NCI-H146 treated with DMSO at 0.1 percent for 48 hours (cell line): ENCODE measurements at regions not wholly inside any gene's neighbourhood (a gene's known extent, or its start where the extent isn't known, plus 50 kb on each side); places are given as distances from the start of the nearest gene placed in this dataset.

Source experiments
- DNase-seq: peaks from one replicate; lab custom pipeline; 2025; ENCODE audit not compliant: unreplicated experiment; lab: John Stamatoyannopoulos, UW

DNA sequence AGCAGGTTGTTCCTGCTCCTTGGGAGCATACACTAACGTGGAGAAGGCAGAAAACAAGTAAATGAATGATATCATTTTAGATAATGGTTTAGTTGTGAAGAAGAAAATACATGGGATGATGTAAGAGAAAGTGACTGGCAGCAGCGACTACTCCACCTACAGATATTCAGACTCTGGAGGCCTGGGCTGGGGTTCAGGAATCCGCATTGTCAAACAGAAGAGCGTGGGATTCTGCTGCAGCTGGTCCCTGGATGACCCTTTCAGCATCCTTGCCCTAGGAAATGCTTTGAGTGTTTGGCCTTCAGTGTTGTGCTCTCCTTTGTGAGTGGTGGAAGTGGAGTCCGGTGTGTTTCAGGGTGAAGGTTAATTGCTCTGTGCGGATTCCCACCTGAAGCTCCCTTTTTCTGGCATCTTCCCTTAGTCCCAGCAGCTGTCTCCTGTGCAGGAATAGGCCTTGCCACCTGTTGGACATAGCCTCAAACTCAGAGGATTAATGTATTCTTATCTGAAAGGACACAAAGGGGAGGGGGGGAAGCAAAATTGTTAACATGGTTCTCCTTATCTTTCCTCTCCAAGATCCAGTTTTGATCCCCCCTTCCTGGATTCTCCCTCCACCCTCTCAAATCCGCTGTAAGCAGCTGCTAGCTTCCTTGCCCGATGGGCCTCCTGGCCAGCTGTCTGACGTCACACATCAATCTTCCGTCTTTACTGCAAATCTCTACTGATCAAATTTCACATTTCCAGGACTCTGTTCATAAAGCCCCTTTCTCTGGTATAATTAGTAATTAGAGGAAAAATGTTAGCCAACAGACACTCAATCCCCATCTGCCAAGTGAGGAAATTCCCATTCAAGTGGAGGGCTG is 68.3 kb upstream of the SPAG17 start:
- DNase-seq: peak; percentile 49

DNA sequence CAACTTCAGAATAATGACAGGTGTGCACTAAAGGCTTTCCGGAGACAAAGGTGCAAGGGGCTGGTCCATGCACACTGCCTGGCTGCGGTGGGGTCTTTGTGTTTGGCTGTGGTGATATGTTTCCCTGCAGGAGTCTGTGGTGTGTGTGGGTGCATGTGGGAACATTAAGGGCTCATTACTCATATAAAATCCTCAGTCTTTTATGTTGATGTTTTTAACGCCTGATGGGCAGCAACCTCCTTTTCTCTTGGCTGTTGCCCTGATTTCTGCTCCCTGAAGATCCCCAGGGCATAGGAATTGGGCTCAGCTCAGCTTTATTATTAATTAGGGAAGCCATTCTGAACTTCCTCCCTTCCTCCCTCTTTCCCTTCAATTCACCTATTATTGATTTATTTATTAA is 67.6 kb upstream of the SPAG17 start:
- no peak for DNase-seq

DNA sequence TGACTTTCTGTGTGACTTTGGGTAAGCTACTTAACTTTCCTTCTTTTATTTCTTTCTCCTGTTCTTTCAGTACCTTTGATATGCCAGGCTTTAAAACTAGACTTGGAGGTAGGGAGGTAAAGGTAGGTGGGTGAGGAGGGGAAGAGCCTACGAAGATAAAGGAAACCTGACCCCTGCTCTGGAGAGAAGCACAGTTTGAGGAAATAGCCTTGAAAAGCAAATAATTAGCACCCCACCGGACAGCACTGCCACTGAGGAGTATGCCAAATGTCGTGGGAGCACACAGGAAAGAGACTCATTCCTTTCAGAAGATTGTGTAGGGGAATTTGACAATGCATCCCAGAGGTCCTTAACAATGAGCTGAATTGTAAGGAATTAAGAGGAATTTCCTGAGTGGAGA is 65.2 kb upstream of the SPAG17 start:
- DNase-seq: no peak

DNA sequence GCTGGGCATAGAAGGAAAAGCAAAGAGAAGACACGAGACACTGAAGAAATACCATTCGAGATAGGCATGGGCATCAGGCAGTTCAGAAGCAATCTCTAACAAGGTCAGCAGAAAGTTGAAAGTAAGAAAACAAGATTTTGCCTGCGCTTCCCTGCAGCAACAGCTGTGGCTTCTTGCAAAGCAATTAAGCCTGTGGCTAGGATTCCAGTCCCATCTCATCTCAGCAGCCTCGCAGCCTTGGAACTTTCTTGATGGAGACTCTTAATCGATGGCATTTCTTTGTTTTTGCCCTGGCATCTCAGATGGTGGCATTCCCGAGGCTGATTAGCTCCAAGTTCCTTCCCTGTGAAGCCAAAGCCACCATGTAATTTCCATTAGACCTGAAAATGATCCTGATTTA is 64.6 kb upstream of the SPAG17 start:
- DNase-seq: no peak

DNA sequence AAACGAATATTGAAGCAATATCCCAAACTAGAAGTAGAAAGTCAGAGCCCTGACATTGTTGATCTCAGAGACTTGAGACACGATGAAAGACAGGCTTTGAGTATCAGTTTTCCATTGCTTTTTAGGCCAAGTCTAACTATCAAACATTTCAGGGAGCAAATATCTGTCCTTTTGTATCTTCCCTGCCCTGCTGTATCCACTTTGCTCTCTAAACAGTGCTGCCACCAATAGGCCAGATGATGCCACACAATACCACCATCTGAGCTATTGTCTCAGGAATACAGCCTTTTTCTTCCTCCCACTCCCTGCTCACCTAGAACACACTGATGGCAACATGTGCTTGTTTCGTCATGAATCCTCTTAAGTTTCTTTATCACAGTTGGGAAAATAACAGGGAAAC is 62.6 kb upstream of the SPAG17 start:
- DNase-seq: peak; percentile 73

DNA sequence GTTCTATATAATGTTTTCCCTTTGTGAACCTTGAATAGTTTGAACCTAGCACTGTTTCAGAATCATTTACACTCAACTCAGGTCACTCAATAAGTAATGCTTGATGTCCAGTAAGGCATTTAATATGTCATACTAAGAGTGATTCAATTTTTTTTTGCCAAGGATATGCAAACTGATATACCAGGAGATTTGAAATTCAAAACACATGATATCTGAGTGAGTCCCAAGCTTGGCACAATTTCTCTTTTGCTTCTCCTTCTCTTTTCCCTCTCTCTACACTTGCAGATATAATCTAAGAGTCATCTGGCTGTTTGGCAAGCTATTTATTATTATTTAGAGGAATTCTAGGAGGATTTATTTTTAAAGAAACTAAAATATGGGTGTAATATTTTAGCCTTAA is 61.6 kb upstream of the SPAG17 start:
- no peak for DNase-seq

DNA sequence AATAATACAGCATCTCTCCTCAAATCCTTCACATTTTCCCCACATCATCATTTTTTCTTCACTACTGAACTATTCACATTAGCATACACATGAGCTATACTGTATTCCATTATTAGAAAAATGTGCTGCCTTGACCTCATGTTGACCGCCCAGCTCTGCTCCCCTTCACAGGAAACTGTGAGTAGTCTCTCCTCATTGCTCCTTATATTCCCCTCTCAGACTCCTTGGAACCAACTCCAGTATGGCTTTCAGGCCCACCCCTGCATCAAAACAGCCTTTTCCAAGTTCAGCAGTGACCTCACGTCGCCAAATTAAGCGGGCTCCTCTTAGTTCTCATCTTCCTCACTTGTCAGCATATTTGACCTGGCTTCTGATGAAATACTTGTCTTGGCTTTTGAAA is 59.2 kb upstream of the SPAG17 start:
- DNase-seq: no peak

DNA sequence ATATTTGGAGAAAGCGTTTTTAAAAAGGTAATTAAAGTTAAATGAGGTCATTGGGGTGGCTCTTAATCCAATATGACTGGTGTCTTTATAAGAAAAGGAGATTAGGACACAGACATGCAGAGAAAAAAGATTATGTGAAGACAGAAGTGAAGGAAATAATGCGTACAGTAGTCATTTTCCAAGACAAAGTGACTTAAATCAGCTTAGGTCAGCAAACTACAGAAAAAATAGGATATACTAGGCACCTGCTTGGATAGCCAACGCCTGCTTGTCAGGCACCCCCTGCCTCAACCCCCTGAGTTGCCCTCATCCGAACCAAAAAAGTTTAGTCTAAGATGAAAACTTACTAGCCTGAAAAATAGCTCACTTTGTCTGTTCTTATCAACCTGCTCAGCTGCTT is 58.2 kb upstream of the SPAG17 start:
- no peak for DNase-seq
